Glutamatergic neuron (in vitro differentiated cells): ENCODE measurements at regions not wholly inside any gene's neighbourhood (a gene's known extent, or its start where the extent isn't known, plus 50 kb on each side); places are given as distances from the start of the nearest gene placed in this dataset.

Source experiments
- DNase-seq: peaks from one replicate; pipeline ENCODE4 v3.0.0; 2022
- H3K27ac Mint-ChIP-seq: one replicate; pipeline ENCODE4 v1.8.0; 2020; ENCODE audit warnings: mild to moderate bottlenecking, mixed read lengths, inconsistent platforms; ENCODE audit not compliant: unreplicated experiment
- H3K27me3 Mint-ChIP-seq: one replicate; pipeline ENCODE4 v1.8.0; 2020; ENCODE audit warnings: mild to moderate bottlenecking, moderate library complexity, mixed read lengths, inconsistent platforms; ENCODE audit not compliant: unreplicated experiment
- H3K36me3 Mint-ChIP-seq: one replicate; pipeline ENCODE4 v1.8.0; 2020; ENCODE audit warnings: mild to moderate bottlenecking, mixed read lengths, inconsistent platforms; ENCODE audit not compliant: unreplicated experiment
- H3K4me1 Mint-ChIP-seq: one replicate; pipeline ENCODE4 v1.8.0; 2020; ENCODE audit warnings: mild to moderate bottlenecking, low read depth, mixed read lengths, inconsistent platforms; ENCODE audit not compliant: unreplicated experiment
- H3K4me3 Mint-ChIP-seq: one replicate; pipeline ENCODE4 v1.8.0; 2020; ENCODE audit warnings: mild to moderate bottlenecking, mixed read lengths, inconsistent platforms; ENCODE audit not compliant: unreplicated experiment
- H3K9me3 Mint-ChIP-seq: one replicate; pipeline ENCODE4 v1.8.0; 2020; ENCODE audit warnings: mild to moderate bottlenecking, moderate library complexity, mixed read lengths, inconsistent platforms; ENCODE audit not compliant: unreplicated experiment
- CTCF ChIP-seq: fragments of 200-600 bp; sonication (generic); IDR thresholded peaks from one replicate; pipeline ENCODE4 v1.5.0; 2021; ENCODE audit not compliant: partially characterized antibody, unreplicated experiment

GRCh38 chr11:45449036-45449601 is 163.0 kb upstream of the SYT13 start:
- no peak for DNase-seq
- TF ChIP-seq CTCF: no peak
- Mint-ChIP-seq H3K27ac (no peak overlapping the region), H3K9me3 (peaks cover 2% of the 10 kb centered on the region), H3K36me3 (no peaks in the 10 kb centered on the region), H3K4me1 (no peaks in the 10 kb centered on the region), H3K27me3 (peaks cover 5% of the 10 kb centered on the region), H3K4me3 (no peak overlapping the region)

GRCh38 chr11:45448561-45448960 is 162.4 kb upstream of the SYT13 start:
- H3K27me3 Mint-ChIP-seq: peaks cover 5% of the 10 kb centered on the region
- no peak for TF ChIP-seq CTCF
- H3K4me1 Mint-ChIP-seq: no peaks in the 10 kb centered on the region
- H3K9me3 Mint-ChIP-seq: peaks cover 2% of the 10 kb centered on the region
- no peak overlapping the region for H3K4me3 Mint-ChIP-seq
- no peaks in the 10 kb centered on the region for H3K36me3 Mint-ChIP-seq
- no peak overlapping the region for H3K27ac Mint-ChIP-seq
- no peak for DNase-seq

DNA sequence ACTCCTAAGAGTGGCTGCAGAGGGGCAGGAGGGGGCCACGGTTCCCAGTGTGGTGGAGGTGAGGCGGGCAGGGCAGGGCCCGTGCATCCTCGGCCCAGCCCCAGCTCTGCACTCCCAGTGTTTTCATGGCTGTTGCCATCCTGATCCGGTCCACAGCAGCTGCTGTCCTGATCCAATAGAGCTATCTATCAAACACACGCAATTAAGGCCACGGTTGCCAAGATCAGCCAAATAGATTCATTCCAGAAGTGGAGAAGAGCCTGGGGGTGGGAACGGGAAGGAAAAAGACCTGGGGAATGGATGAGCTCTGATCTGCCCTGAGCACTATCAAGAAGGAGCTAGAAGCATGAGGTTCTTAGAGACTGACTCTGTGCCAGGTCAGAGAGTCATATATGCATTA is 160.9 kb upstream of the SYT13 start:
- Mint-ChIP-seq H3K27me3 (peaks cover 7% of the 10 kb centered on the region), H3K36me3 (no peaks in the 10 kb centered on the region)

DNA sequence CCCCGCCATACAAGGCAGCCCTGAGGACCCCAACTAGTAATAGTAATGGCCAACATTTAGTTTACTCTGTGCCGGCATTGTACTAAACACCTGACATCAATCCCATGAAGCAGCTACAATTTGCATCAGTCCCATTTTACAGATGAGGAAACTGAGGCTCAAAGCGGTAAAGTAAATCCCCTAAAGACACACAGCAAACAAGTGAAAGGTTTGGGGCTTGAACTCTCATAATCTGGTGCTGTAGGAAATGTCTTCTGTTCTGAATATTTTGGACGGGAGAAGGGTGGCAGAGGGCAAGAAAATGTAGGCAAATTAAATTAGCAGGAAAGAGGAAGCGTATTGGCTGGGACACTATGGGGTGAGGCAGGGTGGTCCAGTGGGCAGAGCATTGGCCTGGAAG is 160.3 kb upstream of the SYT13 start:
- H3K27me3 Mint-ChIP-seq: peaks cover 7% of the 10 kb centered on the region
- no peaks in the 10 kb centered on the region for H3K36me3 Mint-ChIP-seq
- no peaks in the 10 kb centered on the region for H3K4me1 Mint-ChIP-seq
- TF ChIP-seq CTCF: no peak
- no peak for DNase-seq
- no peak overlapping the region for H3K4me3 Mint-ChIP-seq
- H3K27ac Mint-ChIP-seq: no peak overlapping the region
- H3K9me3 Mint-ChIP-seq: peaks cover 2% of the 10 kb centered on the region

More for the DNA sequence above, 160.9 kb upstream of the SYT13 start:
- Mint-ChIP-seq H3K9me3 (peaks cover 2% of the 10 kb centered on the region), H3K4me1 (no peaks in the 10 kb centered on the region), H3K4me3 (no peak overlapping the region), H3K27ac (no peak overlapping the region)
- TF ChIP-seq CTCF: no peak
- DNase-seq: no peak

- no peak for TF ChIP-seq CTCF
- Mint-ChIP-seq H3K27me3 (peaks cover 7% of the 10 kb centered on the region), H3K9me3 (peaks cover 4% of the 10 kb centered on the region), H3K4me3 (no peak overlapping the region), H3K4me1 (no peaks in the 10 kb centered on the region), H3K27ac (no peak overlapping the region), H3K36me3 (peaks cover 4% of the 10 kb centered on the region)
- DNase-seq: no peak
Measured at GRCh38 chr11:45444796-45445195, 158.7 kb upstream of the SYT13 start.
